GM21825 (cell line): ENCODE measurements at regions not wholly inside any gene's neighbourhood (a gene's known extent, or its start where the extent isn't known, plus 50 kb on each side); places are given as distances from the start of the nearest gene placed in this dataset.
"Not testable (repeated sequence)": the region's sequence is repeated elsewhere in the genome, so short reads cannot be mapped to it uniquely, and the experiment has no call there.

Experiments used
- ATAC-seq: cut with Tn5 transposase; IDR thresholded peaks from one replicate; pipeline ENCODE4 v1.9.1; 2021; ENCODE audit warnings: mild to moderate bottlenecking, moderate library complexity; ENCODE audit not compliant: unreplicated experiment

- ATAC-seq = no peak
Measured at GRCh38 chr7:145478541-145478940, 638.1 kb upstream of the CNTNAP2 start.

DNA sequence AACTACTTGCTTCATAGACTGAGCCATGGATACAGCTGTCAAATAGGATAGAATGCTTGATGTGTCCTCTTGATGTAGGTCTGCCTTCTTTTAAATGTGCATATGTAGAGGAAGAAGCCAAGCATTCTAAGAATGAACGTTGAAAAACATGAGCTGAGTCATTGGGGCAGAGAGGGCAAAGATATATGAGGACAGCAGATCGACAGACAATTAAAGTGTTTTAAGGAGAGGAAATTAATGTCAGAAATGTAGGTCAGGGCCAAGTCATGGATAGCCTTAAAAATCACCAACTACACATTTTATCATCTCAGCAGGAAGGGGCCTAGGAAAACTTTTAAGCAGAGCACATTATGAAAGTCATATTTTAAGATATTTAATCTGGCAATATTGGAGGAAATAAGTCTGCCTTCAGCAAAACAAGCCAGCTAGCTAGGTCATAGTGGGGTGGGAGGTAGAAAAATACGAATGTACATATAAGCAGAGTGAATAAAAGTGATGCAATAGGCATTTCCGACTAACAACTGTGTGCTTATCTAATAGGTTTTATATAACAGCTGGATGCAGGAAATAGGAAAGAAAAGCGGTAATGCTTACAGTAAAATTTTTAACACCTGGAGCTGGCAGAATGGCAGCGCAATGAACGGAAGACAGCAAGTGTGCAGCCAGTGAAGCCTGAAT, 638.3 kb upstream of the TPK1 start:
- no peak for ATAC-seq

DNA sequence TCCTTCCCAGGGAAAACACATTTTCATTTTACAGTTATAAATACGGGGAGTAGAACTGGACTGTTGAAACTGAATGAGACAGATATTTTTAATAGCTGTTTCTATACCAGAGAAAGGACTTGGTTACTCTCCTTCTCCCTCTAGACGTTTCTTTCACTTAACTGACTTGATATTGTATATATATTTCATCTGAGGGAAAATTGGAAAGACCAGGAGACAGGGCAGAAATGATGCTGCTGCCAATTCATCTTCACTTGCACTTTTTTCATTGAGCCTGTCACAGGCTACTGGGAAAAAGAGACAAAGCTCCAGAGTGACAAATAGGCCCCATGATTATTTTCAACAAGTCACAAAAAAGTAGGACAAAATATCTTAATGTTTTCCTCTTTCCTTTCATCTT, 636.0 kb upstream of the TPK1 start:
- no peak for ATAC-seq

- ATAC-seq = no peak
Measured at GRCh38 chr7:145464287-145464686, 628.4 kb upstream of the TPK1 start.

GRCh38 chr7:145462463-145462862, 626.6 kb upstream of the TPK1 start:
- ATAC-seq = no peak

DNA sequence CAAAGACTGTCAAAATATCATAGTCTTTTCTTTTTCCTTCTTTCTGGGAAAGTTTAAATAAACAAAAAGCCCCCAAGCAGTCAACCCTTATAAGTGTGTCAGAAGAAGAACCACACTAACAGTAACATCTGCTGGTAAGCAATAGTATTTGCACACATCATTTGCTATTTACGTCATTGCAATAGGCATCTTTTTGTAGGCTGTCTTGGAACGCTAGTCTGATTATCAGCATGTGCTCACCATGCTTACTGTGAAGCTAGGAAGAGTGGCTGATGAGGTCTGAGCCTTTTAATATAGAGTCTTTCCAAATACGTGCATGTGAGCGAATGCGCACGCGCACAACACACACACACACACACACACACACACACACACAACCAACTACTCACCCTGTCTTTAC, 599.0 kb upstream of the TPK1 start:
- ATAC-seq = no peak

GRCh38 chr7:145431834-145432233, 596.0 kb upstream of the TPK1 start:
- no peak for ATAC-seq

- not testable (repeated sequence) for ATAC-seq
Measured at GRCh38 chr7:145418481-145418880, 582.6 kb upstream of the TPK1 start.

DNA sequence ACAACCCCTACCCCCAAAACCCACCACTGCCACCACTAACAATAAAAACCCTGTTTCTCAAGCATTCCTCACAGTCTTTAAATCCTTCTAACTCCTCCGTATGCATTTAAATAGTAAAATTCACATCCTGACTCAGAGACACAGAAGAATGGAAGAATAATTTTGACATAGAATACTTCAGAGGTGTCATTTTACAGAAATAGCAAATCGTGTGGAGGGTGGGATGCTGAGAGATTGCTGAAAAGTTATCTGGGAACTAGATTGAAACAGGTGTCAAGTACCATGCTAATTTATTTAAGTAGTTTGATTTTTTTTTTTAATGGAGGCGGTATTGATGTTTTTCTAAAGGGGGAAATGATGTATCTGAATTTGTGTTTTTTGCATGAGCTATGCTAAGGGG, 575.2 kb upstream of the TPK1 start:
- ATAC-seq = no peak

DNA sequence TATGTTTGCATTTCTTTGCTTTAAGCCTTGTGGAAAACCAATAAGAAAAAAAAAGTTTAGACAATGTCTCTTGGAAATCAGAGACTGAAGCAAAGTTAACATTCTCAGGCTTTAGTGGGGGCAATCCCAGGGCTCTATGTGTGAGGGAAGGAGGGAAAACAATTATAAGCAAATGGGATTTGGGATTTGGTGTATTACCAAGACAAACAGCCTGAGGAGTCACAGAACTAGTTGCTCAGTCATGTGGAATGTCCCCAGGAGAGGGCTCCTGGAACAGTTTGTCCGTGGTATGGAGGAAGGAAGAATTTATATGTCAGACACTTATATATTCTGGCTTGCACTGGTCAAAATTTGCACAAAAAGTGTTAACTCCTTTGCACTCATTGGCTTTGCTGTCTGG, 562.9 kb upstream of the TPK1 start:
- no peak for ATAC-seq

DNA sequence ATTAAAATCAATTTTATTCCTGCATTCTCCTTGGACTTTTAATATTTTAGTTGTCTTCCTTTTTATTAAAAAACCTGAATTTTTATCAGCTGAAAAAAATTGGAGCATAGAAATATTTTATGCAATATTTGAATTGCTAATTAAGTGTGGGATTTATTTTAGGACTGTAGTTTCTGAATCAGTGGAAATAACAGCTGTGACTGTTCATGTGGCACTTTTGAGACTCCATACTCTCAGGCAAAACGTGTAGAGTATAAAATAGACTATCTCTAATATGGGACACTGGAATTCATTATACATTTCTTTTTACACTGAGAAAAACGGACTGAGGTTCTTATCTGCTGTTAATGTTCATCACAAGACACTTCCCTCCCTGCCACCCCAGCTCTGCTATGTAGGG, 558.3 kb upstream of the TPK1 start:
- ATAC-seq = no peak

- ATAC-seq = no peak
Measured at GRCh38 chr7:145382762-145383161, 546.9 kb upstream of the TPK1 start.

DNA sequence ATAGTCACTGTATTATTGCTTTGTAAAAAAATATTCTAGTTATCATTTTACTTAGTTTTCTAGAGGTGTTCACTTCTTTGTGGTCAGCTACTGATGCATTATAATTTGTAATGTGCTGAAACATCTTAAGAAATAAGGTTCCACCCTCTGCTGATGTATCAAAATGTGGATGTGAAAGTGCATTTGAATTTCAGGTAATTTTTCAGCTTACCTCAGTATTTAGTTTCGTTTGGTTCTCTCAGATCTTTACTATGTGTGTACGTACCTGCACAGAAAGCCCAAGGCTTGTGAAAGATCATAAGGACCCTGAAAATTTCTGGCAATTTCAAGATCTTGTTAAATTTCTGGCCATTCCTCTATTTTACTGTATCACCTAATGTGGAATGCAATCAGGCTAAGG, 542.3 kb upstream of the TPK1 start:
- no peak for ATAC-seq

DNA sequence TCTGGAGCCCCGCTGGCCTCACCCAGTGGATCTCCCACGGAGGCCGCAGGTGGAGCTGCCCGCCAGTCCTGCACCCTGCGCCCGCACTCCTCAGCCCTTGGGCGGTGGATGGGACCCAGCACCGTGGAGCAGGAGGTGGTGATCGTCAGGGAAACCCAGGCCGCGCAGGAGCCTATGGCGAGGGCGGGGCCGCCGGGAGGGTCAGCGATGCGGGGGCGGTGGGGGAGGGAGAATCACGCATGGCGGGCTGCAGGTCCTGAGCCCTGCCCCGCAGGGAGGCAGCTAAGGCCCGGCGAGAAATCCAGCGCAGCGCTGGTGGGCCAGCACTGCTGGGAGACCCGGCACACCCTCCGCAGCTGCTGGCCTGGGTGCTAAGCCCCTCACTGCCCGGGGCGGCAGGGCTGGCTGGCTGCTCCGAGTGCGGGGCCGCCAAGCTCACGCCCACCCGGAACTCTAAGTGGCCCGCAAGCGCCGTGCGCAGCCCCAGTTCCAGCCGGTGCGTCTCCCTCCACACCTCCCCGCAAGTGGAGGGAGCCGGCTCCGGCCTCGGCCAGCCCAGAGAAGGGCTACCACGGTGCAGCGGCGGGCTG, 524.8 kb upstream of the TPK1 start:
- ATAC-seq = no peak

- no peak for ATAC-seq
Measured at GRCh38 chr7:145350334-145350733, 514.5 kb upstream of the TPK1 start.

DNA sequence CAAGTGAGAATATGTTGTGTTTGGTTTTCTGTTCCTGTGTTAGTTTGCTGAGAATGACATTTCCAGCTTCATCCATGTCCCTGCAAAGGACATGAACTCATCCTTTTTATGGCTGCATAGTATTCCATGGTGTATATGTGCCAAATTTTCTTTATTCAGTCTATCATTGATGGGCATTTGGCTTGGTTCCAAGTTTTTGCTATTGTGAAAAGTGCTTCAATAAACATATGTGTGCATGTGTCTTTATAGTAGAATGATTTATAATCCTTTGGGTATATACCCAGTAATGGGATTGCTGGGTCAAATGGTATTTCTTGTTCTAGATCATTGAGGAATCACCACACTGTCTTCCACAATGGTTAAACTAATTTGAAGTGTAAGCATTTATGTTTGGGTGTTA, 513.6 kb upstream of the TPK1 start:
- not testable (repeated sequence) for ATAC-seq

DNA sequence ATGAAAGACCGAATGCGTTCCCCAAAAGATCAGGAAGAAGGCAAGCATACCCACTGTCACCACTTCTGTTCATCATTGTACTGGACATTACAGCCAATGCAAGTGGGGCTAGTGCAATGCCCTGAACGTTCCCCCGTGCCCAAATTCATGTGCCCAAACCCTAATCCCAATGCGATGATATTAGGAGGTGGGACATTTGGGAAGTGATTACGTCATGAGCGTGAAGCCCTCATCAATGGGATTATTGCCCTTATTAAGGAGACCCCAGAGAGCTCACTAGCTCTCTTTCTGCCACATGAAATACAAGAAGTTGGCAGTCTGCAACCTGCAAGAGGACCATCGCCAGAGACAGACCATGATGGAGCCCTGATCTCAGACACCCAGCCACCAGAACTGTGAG, 511.4 kb upstream of the TPK1 start:
- ATAC-seq = no peak

GRCh38 chr7:145339319-145339718, 503.5 kb upstream of the TPK1 start:
- no peak for ATAC-seq

GRCh38 chr7:145331522-145331921, 495.7 kb upstream of the TPK1 start:
- no peak for ATAC-seq

DNA sequence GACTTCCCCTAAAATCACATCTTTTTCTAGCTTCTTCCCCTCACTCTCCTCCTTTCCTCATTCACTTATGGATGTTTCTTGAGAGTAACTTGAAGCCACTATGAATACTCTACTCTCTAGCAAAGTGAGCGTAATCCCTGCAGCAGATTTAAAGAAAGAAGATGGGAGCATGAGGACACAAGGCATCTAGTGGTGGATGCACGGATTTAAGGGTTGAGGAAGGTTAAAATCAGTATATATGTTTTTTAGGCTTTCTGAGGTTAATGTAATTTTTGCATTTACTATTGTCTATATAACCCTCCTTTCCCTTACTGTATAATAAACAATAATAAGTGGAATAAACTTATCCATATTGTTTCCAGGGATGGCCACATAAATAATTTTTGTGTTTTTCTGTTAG, 495.2 kb upstream of the TPK1 start:
- ATAC-seq = no peak

DNA sequence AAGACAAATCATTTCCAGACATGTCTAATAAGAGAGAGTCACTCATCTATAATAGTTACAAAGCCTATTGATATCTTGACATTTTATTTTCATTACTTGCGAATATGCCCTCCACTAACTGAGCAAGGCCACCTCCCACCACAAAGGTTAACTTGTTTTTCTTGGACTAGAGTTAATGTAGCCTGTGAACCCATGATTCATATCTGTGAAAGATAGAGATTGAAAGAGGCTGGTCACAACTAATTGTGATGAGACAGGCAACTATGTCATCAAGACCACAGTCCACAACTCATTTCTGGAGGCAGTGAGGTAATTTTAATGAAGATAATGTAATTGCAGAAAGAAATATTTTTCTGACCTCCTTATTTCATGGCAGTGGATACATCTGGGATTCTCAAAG, 491.8 kb upstream of the TPK1 start:
- no peak for ATAC-seq

DNA sequence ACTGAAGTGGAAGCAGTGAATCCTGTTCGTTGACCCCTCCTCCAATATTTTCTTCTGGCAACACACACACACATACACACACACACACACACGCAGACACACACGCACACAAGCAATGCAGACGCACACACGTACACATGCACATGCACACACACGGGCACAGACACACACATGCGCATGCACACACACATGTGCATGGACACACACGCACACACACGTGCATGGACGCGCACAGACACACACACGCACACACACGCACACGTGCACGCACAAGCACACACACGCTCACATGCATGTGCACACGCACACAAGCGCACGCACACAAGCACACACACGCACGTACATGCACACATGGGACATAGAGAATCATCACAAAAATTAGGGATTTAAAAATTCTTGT, 488.2 kb upstream of the TPK1 start:
- ATAC-seq = no peak

- ATAC-seq = no peak
Measured at GRCh38 chr7:145313551-145313950, 477.7 kb upstream of the TPK1 start.
